ENCODE measurements at regions not wholly inside any gene's neighbourhood (a gene's known extent, or its start where the extent isn't known, plus 50 kb on each side); places are given as distances from the start of the nearest gene placed in this dataset.

- intact Hi-C loops (cut with micrococcal nuclease): no loop called here
- no peaks in the 10 kb centered on the region for H3K36me3 Mint-ChIP-seq (ENCODE audit: low read depth)
- peaks cover 3% of the 10 kb centered on the region for H3K27me3 Mint-ChIP-seq
- no peak overlapping the region for H3K4me3 Mint-ChIP-seq
- no peaks in the 10 kb centered on the region for H3K9me3 Mint-ChIP-seq
- H3K4me1 Mint-ChIP-seq (ENCODE audit: low read depth): peaks cover 16% of the 10 kb centered on the region
- H3K27ac Mint-ChIP-seq: no peak overlapping the region
These were observed 274.2 kb downstream of the XXYLT1 start for GRCh38 chr3:194996746-194997145.

GRCh38 chr3:194998417-194998816, 272.5 kb downstream of the XXYLT1 start:
- Mint-ChIP-seq H3K4me3 (no peak overlapping the region), H3K36me3 (ENCODE audit: low read depth) (no peaks in the 10 kb centered on the region), H3K9me3 (no peaks in the 10 kb centered on the region), H3K27ac (no peak overlapping the region), H3K27me3 (peaks cover 6% of the 10 kb centered on the region), H3K4me1 (ENCODE audit: low read depth) (peaks cover 33% of the 10 kb centered on the region)
- intact Hi-C loops (cut with micrococcal nuclease): no loop called here

DNA sequence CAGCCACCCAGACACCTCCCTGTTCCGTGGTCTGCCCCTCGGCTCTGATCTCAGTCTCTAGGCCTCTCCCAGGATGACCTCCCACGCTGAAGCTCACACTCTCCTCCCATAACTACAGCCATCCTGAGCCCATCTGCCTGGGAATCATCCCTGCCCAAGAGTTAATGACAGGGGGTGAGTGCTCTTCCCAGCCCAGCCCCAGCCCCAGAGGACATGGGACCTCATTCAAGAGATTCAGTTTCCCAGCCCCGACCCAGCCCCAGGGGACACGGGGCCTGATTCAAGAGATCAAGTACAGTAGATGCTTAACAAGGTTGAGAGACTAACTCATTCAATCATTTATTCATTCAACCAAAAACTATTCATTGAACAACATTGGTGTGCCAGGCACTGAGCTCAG, 272.0 kb downstream of the XXYLT1 start:
- Mint-ChIP-seq H3K4me3 (no peak overlapping the region), H3K9me3 (no peaks in the 10 kb centered on the region), H3K27me3 (peaks cover 8% of the 10 kb centered on the region), H3K4me1 (ENCODE audit: low read depth) (peaks cover 38% of the 10 kb centered on the region), H3K36me3 (ENCODE audit: low read depth) (no peaks in the 10 kb centered on the region), H3K27ac (no peak overlapping the region)
- intact Hi-C loops (cut with micrococcal nuclease): no loop called here

- no peak overlapping the region for H3K4me3 Mint-ChIP-seq
- no peak overlapping the region for H3K27ac Mint-ChIP-seq
- H3K36me3 Mint-ChIP-seq (ENCODE audit: low read depth): no peaks in the 10 kb centered on the region
- peaks cover 43% of the 10 kb centered on the region for H3K4me1 Mint-ChIP-seq (ENCODE audit: low read depth)
- peaks cover 8% of the 10 kb centered on the region for H3K27me3 Mint-ChIP-seq
- intact Hi-C loops (cut with micrococcal nuclease): no loop called here
- H3K9me3 Mint-ChIP-seq: no peaks in the 10 kb centered on the region
These were observed 271.5 kb downstream of the XXYLT1 start for GRCh38 chr3:194999491-194999890.

DNA sequence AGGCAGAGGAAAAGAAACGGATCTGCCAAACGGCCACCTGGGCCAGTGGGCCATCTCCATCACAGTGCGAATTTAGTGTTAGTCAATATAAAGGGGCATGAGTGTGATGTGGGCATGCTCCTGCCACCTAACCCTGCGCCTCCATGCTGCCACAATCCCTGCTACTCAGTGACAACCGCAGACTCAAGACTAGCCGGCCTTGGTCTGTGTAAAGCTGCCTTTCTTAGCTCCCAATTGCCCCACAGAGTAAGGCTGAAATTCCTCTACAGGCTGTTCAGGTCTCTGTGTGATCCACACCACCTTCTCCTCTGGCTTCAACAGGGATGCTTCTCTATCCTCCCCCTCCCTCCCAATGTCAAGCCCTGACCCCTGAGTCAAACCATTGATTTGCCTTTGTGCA, 269.7 kb downstream of the XXYLT1 start:
- H3K9me3 Mint-ChIP-seq: no peaks in the 10 kb centered on the region
- H3K27me3 Mint-ChIP-seq: peaks cover 6% of the 10 kb centered on the region
- no peak overlapping the region for H3K4me3 Mint-ChIP-seq
- intact Hi-C loops (cut with micrococcal nuclease): loop anchor here (5.0 kb wide), 2 partner anchors 106 to 261 kb away; no protein-coding TSS in a partner anchor
- H3K4me1 Mint-ChIP-seq (ENCODE audit: low read depth): peaks cover 50% of the 10 kb centered on the region
- no peak overlapping the region for H3K27ac Mint-ChIP-seq
- no peaks in the 10 kb centered on the region for H3K36me3 Mint-ChIP-seq (ENCODE audit: low read depth)

DNA sequence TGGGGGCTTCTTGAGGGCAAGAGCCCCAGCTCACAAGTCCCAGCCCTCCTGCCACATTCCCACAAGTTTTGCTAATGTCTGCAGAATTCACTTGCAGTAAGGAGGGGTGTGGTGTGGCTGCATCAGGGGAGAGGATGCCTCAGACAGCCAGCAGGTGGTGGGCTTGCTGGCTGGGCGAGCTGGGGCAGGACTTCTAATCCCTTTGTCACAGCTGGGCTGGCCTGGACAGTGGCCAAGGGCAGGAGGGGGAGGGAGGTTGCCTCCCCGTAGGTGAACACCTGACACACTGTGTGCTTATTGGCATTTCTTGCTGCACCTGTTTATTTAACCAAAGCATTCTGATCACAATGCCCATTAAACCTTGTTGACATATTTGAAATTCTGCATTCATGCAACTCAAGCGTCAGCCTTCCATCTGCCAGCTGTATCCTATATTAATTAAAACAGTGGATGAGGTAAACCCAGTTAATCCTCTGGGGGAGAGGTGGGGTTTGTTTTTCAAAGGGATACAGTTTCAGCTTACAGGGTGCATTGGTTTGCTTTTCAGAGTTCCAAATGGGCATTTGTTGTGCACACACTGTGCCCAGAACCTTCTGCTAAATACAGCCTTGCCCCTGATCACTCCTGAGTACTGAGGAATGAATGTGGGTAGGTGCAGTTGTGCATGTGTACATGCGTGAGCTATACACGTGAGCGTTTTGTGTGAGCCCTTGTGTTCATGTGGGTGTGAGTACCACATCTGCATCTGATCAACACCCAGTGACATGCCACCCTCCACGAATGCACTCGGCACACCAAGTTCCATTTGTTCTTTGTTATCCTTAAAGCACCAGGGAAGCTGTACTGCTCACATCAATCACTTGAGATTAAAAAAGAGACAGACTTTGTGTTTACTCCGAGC, 268.7 kb downstream of the XXYLT1 start:
- intact Hi-C loops (cut with micrococcal nuclease): loop anchor here (5.0 kb wide), 2 partner anchors 105 to 260 kb away; no protein-coding TSS in a partner anchor
- H3K27me3 Mint-ChIP-seq: peaks cover 4% of the 10 kb centered on the region
- no peak overlapping the region for H3K27ac Mint-ChIP-seq
- peaks cover 60% of the 10 kb centered on the region for H3K4me1 Mint-ChIP-seq (ENCODE audit: low read depth)
- H3K36me3 Mint-ChIP-seq (ENCODE audit: low read depth): no peaks in the 10 kb centered on the region
- H3K4me3 Mint-ChIP-seq: no peak overlapping the region
- no peaks in the 10 kb centered on the region for H3K9me3 Mint-ChIP-seq

DNA sequence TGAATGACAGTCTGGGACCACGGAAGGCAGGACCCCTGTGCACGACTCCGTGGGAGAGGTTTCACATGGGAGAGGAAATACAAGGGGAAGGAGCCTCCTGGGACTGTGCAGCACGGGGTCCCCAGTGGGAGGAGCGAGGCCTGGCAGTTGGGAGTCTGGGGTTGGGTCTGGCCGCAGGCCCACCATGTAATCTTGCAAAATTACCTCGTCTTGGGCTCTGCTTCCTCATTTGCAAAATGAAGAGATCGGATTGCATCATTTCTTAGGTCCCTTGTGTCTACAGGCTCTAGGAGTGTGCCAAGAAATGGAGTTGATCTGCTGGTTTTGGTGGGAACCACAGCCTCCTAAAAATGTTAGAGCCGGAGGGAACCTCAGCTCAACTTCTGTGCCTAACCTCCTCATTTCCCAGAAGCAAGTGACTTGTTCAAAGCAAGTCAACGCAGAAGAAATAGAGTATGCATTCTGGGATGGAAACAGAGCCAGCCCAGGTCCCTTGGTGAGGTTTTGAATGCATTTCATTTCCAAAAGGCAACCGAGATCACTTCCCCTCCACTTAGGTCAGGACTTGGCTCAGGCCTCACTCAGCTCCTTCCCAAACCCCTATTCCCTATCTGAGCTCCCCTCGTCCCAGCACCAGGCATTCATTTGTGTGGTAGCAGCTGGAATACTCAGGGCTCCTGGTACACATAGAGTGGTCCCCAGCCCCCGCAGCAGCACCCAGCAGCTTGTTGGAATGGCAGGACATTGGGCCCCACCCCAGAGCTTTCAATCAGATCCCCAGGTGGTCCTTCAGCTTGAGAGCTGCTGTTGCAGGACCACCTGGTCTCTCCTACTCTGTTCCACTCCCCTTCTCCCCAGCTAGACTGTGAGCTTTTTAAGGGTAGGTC, 267.7 kb downstream of the XXYLT1 start:
- Mint-ChIP-seq H3K4me1 (ENCODE audit: low read depth) (peaks cover 66% of the 10 kb centered on the region), H3K4me3 (no peak overlapping the region), H3K36me3 (ENCODE audit: low read depth) (no peaks in the 10 kb centered on the region), H3K27ac (no peak overlapping the region), H3K27me3 (peaks cover 6% of the 10 kb centered on the region), H3K9me3 (no peaks in the 10 kb centered on the region)
- intact Hi-C loops (cut with micrococcal nuclease): loop anchor here (5.0 kb wide), 2 partner anchors 104 to 259 kb away; no protein-coding TSS in a partner anchor

DNA sequence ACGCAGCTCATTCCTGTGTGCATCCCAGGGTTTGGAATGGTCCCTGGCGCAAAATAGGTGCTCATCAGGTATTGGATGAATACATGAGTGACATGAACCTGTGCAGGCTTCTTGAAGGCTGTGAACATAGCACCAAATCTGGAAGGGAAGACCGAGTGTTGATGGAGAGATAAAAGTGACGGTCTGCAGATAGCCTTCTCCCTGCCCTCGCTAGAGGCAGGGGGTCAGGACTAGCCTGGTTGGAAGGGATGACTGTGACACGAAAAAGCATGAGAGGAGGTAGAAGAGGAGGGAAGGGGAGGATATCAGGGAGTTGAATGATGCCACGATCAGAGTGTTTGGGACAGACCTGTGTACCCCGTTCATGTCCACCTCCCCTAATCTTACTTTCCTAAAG, 267.1 kb downstream of the XXYLT1 start:
- Mint-ChIP-seq H3K4me3 (no peak overlapping the region), H3K4me1 (ENCODE audit: low read depth) (peaks cover 67% of the 10 kb centered on the region), H3K27me3 (peaks cover 6% of the 10 kb centered on the region), H3K27ac (no peak overlapping the region), H3K36me3 (ENCODE audit: low read depth) (no peaks in the 10 kb centered on the region), H3K9me3 (no peaks in the 10 kb centered on the region)
- intact Hi-C loops (cut with micrococcal nuclease): loop anchor here (5.0 kb wide), 2 partner anchors 103 to 258 kb away; no protein-coding TSS in a partner anchor

- Mint-ChIP-seq H3K27me3 (peaks cover 6% of the 10 kb centered on the region), H3K36me3 (ENCODE audit: low read depth) (no peaks in the 10 kb centered on the region), H3K4me1 (ENCODE audit: low read depth) (peaks cover 72% of the 10 kb centered on the region), H3K4me3 (no peak overlapping the region), H3K27ac (no peak overlapping the region), H3K9me3 (no peaks in the 10 kb centered on the region)
- intact Hi-C loops (cut with micrococcal nuclease): loop anchor here (5.0 kb wide), 2 partner anchors 103 to 258 kb away; no protein-coding TSS in a partner anchor
These were observed 266.3 kb downstream of the XXYLT1 start for GRCh38 chr3:195004512-195005250.

DNA sequence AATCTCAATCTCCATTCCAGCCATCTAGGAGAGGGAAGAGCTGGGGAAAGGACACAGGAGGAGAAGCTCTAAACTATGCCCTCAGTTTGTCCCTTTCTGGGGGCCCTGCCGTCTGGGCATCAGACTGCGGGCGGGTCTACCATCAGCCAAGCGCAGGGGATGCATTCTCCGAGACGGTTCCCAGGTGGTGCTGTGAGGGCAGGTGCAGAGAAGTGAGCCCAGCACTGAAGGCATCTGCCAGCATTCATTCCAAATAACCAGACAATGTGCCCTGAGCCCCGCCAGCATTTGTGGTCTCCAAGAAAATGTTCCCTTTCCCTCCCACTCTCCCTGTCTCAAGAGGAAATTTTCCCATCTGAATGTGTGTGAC, 265.7 kb downstream of the XXYLT1 start:
- intact Hi-C loops (cut with micrococcal nuclease): no loop called here
- no peak overlapping the region for H3K4me3 Mint-ChIP-seq
- no peaks in the 10 kb centered on the region for H3K9me3 Mint-ChIP-seq
- peaks cover 6% of the 10 kb centered on the region for H3K27me3 Mint-ChIP-seq
- H3K4me1 Mint-ChIP-seq (ENCODE audit: low read depth): peaks cover 77% of the 10 kb centered on the region
- no peaks in the 10 kb centered on the region for H3K36me3 Mint-ChIP-seq (ENCODE audit: low read depth)
- no peak overlapping the region for H3K27ac Mint-ChIP-seq

GRCh38 chr3:195005759-195006510, 265.0 kb downstream of the XXYLT1 start:
- no peaks in the 10 kb centered on the region for H3K9me3 Mint-ChIP-seq
- intact Hi-C loops (cut with micrococcal nuclease): no loop called here
- no peak overlapping the region for H3K27ac Mint-ChIP-seq
- H3K27me3 Mint-ChIP-seq: peaks cover 10% of the 10 kb centered on the region
- H3K36me3 Mint-ChIP-seq (ENCODE audit: low read depth): no peaks in the 10 kb centered on the region
- H3K4me1 Mint-ChIP-seq (ENCODE audit: low read depth): peaks cover 84% of the 10 kb centered on the region
- H3K4me3 Mint-ChIP-seq: no peak overlapping the region

- H3K27me3 Mint-ChIP-seq: peaks cover 14% of the 10 kb centered on the region
- intact Hi-C loops (cut with micrococcal nuclease): no loop called here
These were observed 263.8 kb downstream of the XXYLT1 start for GRCh38 chr3:195007151-195007550.

GRCh38 chr3:195007766-195008165, 263.2 kb downstream of the XXYLT1 start:
- Mint-ChIP-seq H3K36me3 (ENCODE audit: low read depth) (no peaks in the 10 kb centered on the region), H3K4me3 (no peak overlapping the region), H3K27me3 (peaks cover 13% of the 10 kb centered on the region), H3K9me3 (no peaks in the 10 kb centered on the region), H3K27ac (no peak overlapping the region), H3K4me1 (ENCODE audit: low read depth) (peaks cover 80% of the 10 kb centered on the region)
- intact Hi-C loops (cut with micrococcal nuclease): no loop called here

More at GRCh38 chr3:195007151-195007550, 263.8 kb downstream of the XXYLT1 start:
- no peak overlapping the region for H3K4me3 Mint-ChIP-seq
- H3K27ac Mint-ChIP-seq: no peak overlapping the region
- H3K36me3 Mint-ChIP-seq (ENCODE audit: low read depth): no peaks in the 10 kb centered on the region
- peaks cover 85% of the 10 kb centered on the region for H3K4me1 Mint-ChIP-seq (ENCODE audit: low read depth)
- H3K9me3 Mint-ChIP-seq: no peaks in the 10 kb centered on the region
